B cell (primary cell): ENCODE measurements at regions not wholly inside any gene's neighbourhood (a gene's known extent, or its start where the extent isn't known, plus 50 kb on each side); places are given as distances from the start of the nearest gene placed in this dataset.

Experiments used
- EZH2 ChIP-seq: IDR thresholded peaks from 2 replicates; pipeline ENCODE4 v1.6.1; 2012; ENCODE audit warnings: borderline replicate concordance, low read depth, mild to moderate bottlenecking, moderate library complexity, low read length; ENCODE audit not compliant: insufficient read depth, poor library complexity, severe bottlenecking
- TF ChIP-seq, protein P1 (sequence below): fragments of 200-600 bp; IDR thresholded peaks from one replicate; pipeline ENCODE4 v1.8.0; 2022; ENCODE audit warnings: antibody characterized with exemption, mild to moderate bottlenecking

DNA sequence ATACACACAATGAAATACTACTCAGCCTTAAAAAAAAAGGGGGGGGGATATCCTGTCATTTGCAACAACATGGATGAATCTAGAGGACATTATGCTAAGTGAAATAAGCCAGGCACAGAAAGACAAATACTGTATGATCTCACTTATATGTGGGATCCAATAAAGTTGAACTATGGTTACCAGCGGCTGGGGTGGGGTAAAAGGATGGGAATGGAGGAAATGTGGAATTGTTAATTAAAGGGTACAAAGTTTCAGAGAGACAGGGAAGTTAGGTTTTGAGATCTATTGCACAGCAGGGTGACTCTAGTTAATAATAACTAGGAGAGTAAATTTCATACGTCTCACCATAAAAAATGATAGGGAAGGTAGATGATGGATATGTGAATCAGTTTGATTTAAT lies 76.2 kb upstream of the ZNF608 start:
- TF ChIP-seq EZH2 = no peak
- TF ChIP-seq, protein P1, sequence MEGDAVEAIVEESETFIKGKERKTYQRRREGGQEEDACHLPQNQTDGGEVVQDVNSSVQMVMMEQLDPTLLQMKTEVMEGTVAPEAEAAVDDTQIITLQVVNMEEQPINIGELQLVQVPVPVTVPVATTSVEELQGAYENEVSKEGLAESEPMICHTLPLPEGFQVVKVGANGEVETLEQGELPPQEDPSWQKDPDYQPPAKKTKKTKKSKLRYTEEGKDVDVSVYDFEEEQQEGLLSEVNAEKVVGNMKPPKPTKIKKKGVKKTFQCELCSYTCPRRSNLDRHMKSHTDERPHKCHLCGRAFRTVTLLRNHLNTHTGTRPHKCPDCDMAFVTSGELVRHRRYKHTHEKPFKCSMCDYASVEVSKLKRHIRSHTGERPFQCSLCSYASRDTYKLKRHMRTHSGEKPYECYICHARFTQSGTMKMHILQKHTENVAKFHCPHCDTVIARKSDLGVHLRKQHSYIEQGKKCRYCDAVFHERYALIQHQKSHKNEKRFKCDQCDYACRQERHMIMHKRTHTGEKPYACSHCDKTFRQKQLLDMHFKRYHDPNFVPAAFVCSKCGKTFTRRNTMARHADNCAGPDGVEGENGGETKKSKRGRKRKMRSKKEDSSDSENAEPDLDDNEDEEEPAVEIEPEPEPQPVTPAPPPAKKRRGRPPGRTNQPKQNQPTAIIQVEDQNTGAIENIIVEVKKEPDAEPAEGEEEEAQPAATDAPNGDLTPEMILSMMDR = no peak
